SU-DHL-6 (cell line): ENCODE measurements at regions not wholly inside any gene's neighbourhood (a gene's known extent, or its start where the extent isn't known, plus 50 kb on each side); places are given as distances from the start of the nearest gene placed in this dataset.

Experiments
- H2AFZ ChIP-seq: fragments of 200-600 bp; sonication (generic); 2 replicates; pipeline ENCODE4 v1.6.1; 2014; ENCODE audit warnings: low read depth, mild to moderate bottlenecking, moderate library complexity, mixed read lengths, antibody characterized with exemption, low read length; ENCODE audit not compliant: severe bottlenecking
- H3F3A ChIP-seq: fragments of 200-600 bp; shearing (Covaris generic); 2 replicates; pipeline ENCODE4 v1.6.0; 2016; ENCODE audit warnings: antibody characterized with exemption, mild to moderate bottlenecking; ENCODE audit not compliant: insufficient read depth
- H3K27ac ChIP-seq: fragments of 200-600 bp; sonication (generic); 2 replicates; pipeline ENCODE4 v1.5.1; 2016; ENCODE audit warnings: low read depth, mild to moderate bottlenecking, low read length, moderate library complexity, mixed read lengths
- H3K27me3 ChIP-seq: fragments of 200-600 bp; sonication (generic), shearing (Covaris generic); 2 replicates; pipeline ENCODE4 v1.6.0; 2014; ENCODE audit warnings: mild to moderate bottlenecking, low read length
- H3K36me3 ChIP-seq: fragments of 200-600 bp; sonication (generic); 2 replicates; pipeline ENCODE4 v1.6.1; 2014; ENCODE audit warnings: mild to moderate bottlenecking, low read length, mixed read lengths
- H3K4me2 ChIP-seq: fragments of 300-600, 200-600 bp; shearing (Covaris generic), sonication (generic); 2 replicates; pipeline ENCODE4 v1.6.0; 2014; ENCODE audit warnings: low read length, low read depth, mild to moderate bottlenecking; ENCODE audit not compliant: poor library complexity, severe bottlenecking
- H3K4me3 ChIP-seq: fragments of 200-600 bp; sonication (generic); 2 replicates; pipeline ENCODE4 v1.5.1; 2014; ENCODE audit warnings: antibody characterized with exemption, low read length, mild to moderate bottlenecking, mixed read lengths; ENCODE audit not compliant: insufficient read depth, poor library complexity, severe bottlenecking
- H3K79me2 ChIP-seq: fragments of 200-600 bp; sonication (generic); 2 replicates; pipeline ENCODE4 v1.6.1; 2014; ENCODE audit warnings: mild to moderate bottlenecking, low read length, moderate library complexity; ENCODE audit not compliant: insufficient read depth
- H3K9ac ChIP-seq: fragments of 200-600 bp; sonication (generic); 2 replicates; pipeline ENCODE4 v1.7.0; 2014; ENCODE audit warnings: mild to moderate bottlenecking, low read length
- H3K9me2 ChIP-seq: fragments of 200-600 bp; sonication (generic); replicated peaks from 2 replicates; pipeline ENCODE4 v1.6.1; 2014; ENCODE audit warnings: low read length; ENCODE audit not compliant: insufficient read depth
- H3K9me3 ChIP-seq: fragments of 200-600 bp; sonication (generic); 2 replicates; pipeline ENCODE4 v1.6.1; 2014; ENCODE audit warnings: low read length, mixed read lengths; ENCODE audit not compliant: insufficient read depth
- H4K20me1 ChIP-seq: fragments of 200-600 bp; sonication (generic); 2 replicates; pipeline ENCODE4 v1.6.1; 2014; ENCODE audit warnings: low read depth, mild to moderate bottlenecking, antibody characterized with exemption, low read length, moderate library complexity, mixed read lengths
- CTCF ChIP-seq: fragments of 200-600 bp; sonication (generic); IDR thresholded peaks from one replicate; pipeline ENCODE4 v1.5.1; 2017; ENCODE audit warnings: antibody characterized with exemption, mild to moderate bottlenecking, low read length, moderate library complexity; ENCODE audit not compliant: insufficient read depth, poor library complexity, severe bottlenecking
- EZH2phosphoT487 ChIP-seq: fragments of 200-600 bp; sonication (generic), shearing (Covaris generic); conservative IDR thresholded peaks from 2 replicates; pipeline ENCODE4 v1.6.1; 2018; ENCODE audit warnings: mild to moderate bottlenecking, antibody characterized with exemption, low read length, moderate library complexity, mixed read lengths

GRCh38 chr1:56334047-56334446, 245.3 kb downstream of the PLPP3 start:
- Histone ChIP-seq H3K27ac (no peak overlapping the region), H3K4me3 (no peak overlapping the region), H3K79me2 (no peaks in the 10 kb centered on the region), H2AFZ (no peak overlapping the region), H3K4me2 (no peak overlapping the region), H3K9me3 (no peaks in the 10 kb centered on the region), H3F3A (no peaks in the 10 kb centered on the region), H3K9ac (no peak overlapping the region), H3K36me3 (no peaks in the 10 kb centered on the region), H4K20me1 (no peaks in the 10 kb centered on the region), H3K27me3 (no peaks in the 10 kb centered on the region), H3K9me2 (no peaks in the 10 kb centered on the region)
- TF ChIP-seq CTCF (no peak), EZH2phosphoT487 (no peak)

GRCh38 chr1:56333461-56333860, 245.9 kb downstream of the PLPP3 start:
- Histone ChIP-seq H2AFZ (no peak overlapping the region), H3K9me3 (no peaks in the 10 kb centered on the region), H3K36me3 (no peaks in the 10 kb centered on the region), H3K4me2 (no peak overlapping the region), H3K27ac (no peak overlapping the region), H4K20me1 (no peaks in the 10 kb centered on the region), H3K27me3 (no peaks in the 10 kb centered on the region), H3K4me3 (no peak overlapping the region), H3F3A (no peaks in the 10 kb centered on the region), H3K9me2 (no peaks in the 10 kb centered on the region), H3K79me2 (no peaks in the 10 kb centered on the region), H3K9ac (no peak overlapping the region)
- TF ChIP-seq CTCF = no peak
- no peak for TF ChIP-seq EZH2phosphoT487

GRCh38 chr1:56331892-56332567, 247.3 kb downstream of the PLPP3 start:
- no peak for TF ChIP-seq CTCF
- TF ChIP-seq EZH2phosphoT487 = no peak
- Histone ChIP-seq H2AFZ (no peak overlapping the region), H4K20me1 (no peaks in the 10 kb centered on the region), H3K4me2 (no peak overlapping the region), H3K9me3 (no peaks in the 10 kb centered on the region), H3K4me3 (no peak overlapping the region), H3K9ac (no peak overlapping the region), H3K79me2 (no peaks in the 10 kb centered on the region), H3K27ac (no peak overlapping the region), H3K36me3 (no peaks in the 10 kb centered on the region), H3K9me2 (no peaks in the 10 kb centered on the region), H3K27me3 (no peaks in the 10 kb centered on the region), H3F3A (no peaks in the 10 kb centered on the region)
